Bronchial epithelial cell (primary cell): ENCODE measurements at regions not wholly inside any gene's neighbourhood (a gene's known extent, or its start where the extent isn't known, plus 50 kb on each side); places are given as distances from the start of the nearest gene placed in this dataset.

Experiments
- DNase-seq: peaks from one replicate; pipeline ENCODE4 v3.0.0-alpha.2; 2010; ENCODE audit warnings: low read depth
- FAIRE-seq: peaks from 2 replicates; lab custom pipeline; 2011; peaks lifted over from hg19 to GRCh38; lab: Jason Lieb, UNC
- H3K27me3 ChIP-seq: 2 replicates; pipeline ENCODE4 v1.5.1; 2011; ENCODE audit warnings: low read length; ENCODE audit not compliant: control insufficient read depth, insufficient read depth
- H3K36me3 ChIP-seq: 2 replicates; pipeline ENCODE4 v1.5.1; 2011; ENCODE audit warnings: low read length; ENCODE audit not compliant: control insufficient read depth, insufficient read depth
- H3K4me3 ChIP-seq: 2 replicates; pipeline ENCODE4 v1.5.1; 2011; ENCODE audit warnings: mild to moderate bottlenecking, low read depth, low read length, control low read depth
- CTCF ChIP-seq: IDR thresholded peaks from 2 replicates; pipeline ENCODE4 v1.5.1; 2011; ENCODE audit warnings: mild to moderate bottlenecking, moderate library complexity, low read length, control low read depth, inconsistent platforms; ENCODE audit not compliant: insufficient read depth, severe bottlenecking

GRCh38 chr11:92692826-92693546 lies 276.5 kb upstream of the MTNR1B start:
- FAIRE-seq (no peak), DNase-seq (peak; percentile 51)
- no peaks in the 10 kb centered on the region for H3K27me3 ChIP-seq
- H3K4me3 ChIP-seq, result no peak overlapping the region
- no peaks in the 10 kb centered on the region for H3K36me3 ChIP-seq
- TF ChIP-seq CTCF, result no peak

DNA sequence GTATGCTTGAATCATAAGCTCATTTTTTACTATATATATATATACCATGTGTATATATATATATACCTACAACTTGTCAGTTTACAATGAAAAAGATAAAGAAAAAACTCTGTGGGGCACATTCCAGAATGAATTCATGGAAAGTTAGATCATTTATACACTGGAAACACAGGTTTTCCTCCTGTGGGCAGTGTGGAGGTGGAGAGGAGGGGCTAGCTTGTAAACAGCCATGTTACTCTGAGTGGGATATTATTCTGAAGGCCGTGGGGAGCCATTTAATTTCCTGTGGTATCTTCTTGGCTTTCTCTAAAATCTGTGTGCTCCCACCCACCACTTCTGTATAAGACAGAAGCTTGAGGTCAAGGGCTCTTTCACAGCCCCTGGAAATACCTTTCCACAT lies 273.4 kb upstream of the MTNR1B start:
- DNase-seq, result no peak
- FAIRE-seq, result no peak
- no peak for TF ChIP-seq CTCF
- Histone ChIP-seq H3K4me3 (no peak overlapping the region), H3K27me3 (no peaks in the 10 kb centered on the region), H3K36me3 (no peaks in the 10 kb centered on the region)

DNA sequence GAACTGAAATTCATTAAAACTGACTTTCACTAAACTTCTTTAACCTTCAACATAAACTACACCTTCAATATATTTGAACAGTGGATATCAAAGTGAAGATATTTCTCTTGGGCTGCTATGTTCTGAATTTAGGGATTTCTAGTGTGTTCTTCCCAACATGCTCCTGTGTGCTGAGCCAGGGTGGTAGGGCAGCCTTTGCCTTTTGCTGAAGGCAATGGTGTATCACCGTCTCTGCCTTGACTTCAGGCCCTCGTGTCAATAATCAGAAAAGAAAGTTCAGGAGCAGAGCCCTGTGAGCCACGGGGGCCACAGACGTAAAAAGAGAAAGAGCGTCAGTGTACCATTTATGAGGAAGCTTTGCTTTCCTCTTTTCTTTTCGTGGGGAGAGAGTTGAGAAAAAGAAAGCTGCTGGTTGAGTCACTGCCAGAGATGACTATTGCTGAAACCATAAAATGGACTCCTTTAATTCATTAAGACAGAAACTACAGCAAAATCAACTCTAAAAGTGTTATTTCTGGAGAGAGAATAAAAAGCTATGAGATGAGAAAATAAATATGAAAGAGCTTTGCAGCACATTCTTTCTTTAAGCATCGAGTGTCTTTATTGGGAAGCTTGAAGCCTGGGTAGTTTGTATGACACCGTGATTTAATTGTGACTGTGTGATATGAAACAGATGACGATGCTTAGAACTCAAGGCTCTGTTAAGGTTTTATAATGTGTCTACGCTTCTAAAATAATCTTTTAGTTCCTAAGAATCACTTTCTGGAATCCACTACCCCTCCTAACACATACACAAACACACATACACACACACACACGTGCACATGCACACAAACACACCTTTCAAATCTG lies 271.8 kb upstream of the MTNR1B start:
- H3K4me3 ChIP-seq, result no peak overlapping the region
- TF ChIP-seq CTCF, result no peak
- FAIRE-seq, result no peak
- no peak for DNase-seq
- H3K27me3 ChIP-seq, result no peaks in the 10 kb centered on the region
- no peaks in the 10 kb centered on the region for H3K36me3 ChIP-seq

DNA sequence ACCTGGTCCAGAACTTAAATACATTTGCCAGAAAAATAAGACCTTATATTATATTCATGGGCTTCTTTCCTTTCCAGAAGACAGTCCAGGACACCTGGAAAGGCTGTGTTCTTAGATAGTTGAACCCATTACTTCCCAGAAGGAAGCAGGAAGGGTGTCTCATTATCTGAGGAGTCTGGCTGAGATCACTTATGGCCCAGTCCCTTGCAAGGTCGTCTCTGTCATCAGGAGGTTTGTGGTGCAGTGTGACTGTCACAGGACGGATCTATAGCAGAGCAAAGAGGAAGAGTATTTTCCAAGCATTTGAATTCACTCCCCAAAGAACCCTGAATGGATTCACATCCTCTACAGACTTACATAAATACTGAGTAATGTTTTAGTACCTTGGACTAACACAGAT lies 270.7 kb upstream of the MTNR1B start:
- no peak for FAIRE-seq
- DNase-seq, result no peak
- TF ChIP-seq CTCF, result no peak
- H3K27me3 ChIP-seq, result no peaks in the 10 kb centered on the region
- no peaks in the 10 kb centered on the region for H3K36me3 ChIP-seq
- no peak overlapping the region for H3K4me3 ChIP-seq

DNA sequence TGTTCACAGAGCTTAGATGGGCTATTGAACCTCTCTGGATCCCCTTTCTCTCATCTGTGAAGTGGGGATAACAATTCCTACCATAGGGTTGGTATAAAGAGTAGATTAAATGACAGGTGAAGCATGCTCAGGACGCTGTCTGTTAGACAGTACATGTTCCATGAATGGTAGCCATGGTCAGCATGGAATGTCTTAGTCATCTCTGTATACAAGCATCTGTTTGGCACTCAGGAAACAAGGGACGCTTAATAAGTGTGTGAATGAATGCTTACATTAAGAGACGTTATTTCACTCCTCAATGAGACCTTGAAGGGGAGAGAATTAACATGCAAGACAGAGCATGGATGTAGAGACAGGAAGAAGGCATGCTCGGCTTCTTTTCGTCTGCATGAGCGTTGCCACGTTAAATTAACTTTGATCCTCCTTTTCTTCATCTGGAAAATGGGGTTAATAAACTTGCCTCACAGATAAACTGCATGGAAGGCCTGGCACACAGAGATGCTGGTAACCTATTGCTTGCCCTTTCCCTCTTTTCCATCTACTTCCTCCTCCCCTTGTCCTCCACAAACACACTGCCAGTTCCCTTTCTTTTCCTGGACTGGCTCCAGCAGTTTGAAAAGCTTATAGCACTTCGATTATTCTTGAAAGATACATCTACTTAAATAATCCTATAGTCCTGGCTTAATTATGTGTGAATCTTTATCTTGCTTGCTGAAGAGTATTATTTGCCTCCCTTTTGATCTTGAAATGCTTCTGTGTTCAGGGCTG lies 267.2 kb upstream of the MTNR1B start:
- DNase-seq (peak; percentile 17), FAIRE-seq (no peak)
- no peak for TF ChIP-seq CTCF
- Histone ChIP-seq H3K36me3 (no peaks in the 10 kb centered on the region), H3K4me3 (no peak overlapping the region), H3K27me3 (no peaks in the 10 kb centered on the region)
